GM12878 (cell line): ENCODE measurements at regions not wholly inside any gene's neighbourhood (a gene's known extent, or its start where the extent isn't known, plus 50 kb on each side); places are given as distances from the start of the nearest gene placed in this dataset.

Source experiments
- CTCF ChIP-seq, 3 experiments: IDR thresholded peaks in 2 of 3; conservative IDR thresholded peaks in 1 of 3; 2 replicates each; pipeline ENCODE4 v1.5.1; 2011; ENCODE audit warnings: low read depth in 3 of 3, low read length in 3 of 3, mild to moderate bottlenecking in 3 of 3, control low read depth in 2 of 3, moderate library complexity in 2 of 3, inconsistent platforms in 1 of 3, mixed read lengths in 1 of 3; ENCODE audit not compliant: control insufficient read depth in 2 of 3, insufficient read depth in 1 of 3; ENCODE audit errors: extremely low read depth in 1 of 3
- KDM1A ChIP-seq: fragments of 200-600 bp; sonication (generic); IDR thresholded peaks from 2 replicates; pipeline ENCODE4 v1.6.1; 2016; ENCODE audit warnings: borderline replicate concordance

DNA sequence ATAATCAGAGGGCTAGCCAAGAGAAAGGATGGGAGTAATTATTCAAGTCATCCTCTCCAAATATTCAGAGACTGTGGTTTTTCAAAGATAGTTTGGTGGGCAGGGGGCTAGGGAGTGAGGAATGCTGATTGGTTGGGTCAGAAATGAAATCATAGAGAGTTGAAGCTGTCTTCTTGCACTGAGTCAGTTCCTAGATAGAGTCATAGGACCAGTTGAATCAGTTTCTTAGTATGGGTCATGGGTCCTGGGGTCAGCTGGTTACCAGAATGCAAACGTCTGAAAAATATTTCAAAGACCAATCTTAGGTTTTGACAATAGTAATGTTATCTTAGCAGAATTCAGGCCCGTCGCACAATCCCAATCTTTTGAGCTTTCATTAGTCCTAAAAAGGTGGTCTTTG lies 171.4 kb upstream of the SPATS2L start:
- TF ChIP-seq CTCF (IDR thresholded peaks at IDR 0.05 in 2 of 3, conservative IDR thresholded peaks at IDR 0.05 in 1 of 3; ENCODE audit: control insufficient read depth in 2 of 3, extremely low read depth in 1 of 3, insufficient read depth in 1 of 3, low read depth in 3 of 3, low read length in 3 of 3): no peak
- no peak for TF ChIP-seq KDM1A
